Activated T-helper 1 cell treated with anti-CD3 and anti-CD28 coated beads, Interleukin-12 subunit alpha, Interleukin-12 subunit beta, Interleukin-2, Interleukin-4 antibody, amounts not matched to agents 30 ng/mL and 10 ng/mL and 1 ng/mL, durations not matched to agents 14 hours and 24 hours and 36 hours (primary cell): ENCODE measurements at regions not wholly inside any gene's neighbourhood (a gene's known extent, or its start where the extent isn't known, plus 50 kb on each side); places are given as distances from the start of the nearest gene placed in this dataset.
A peak's percentile ranks its signal among the peaks of the same experiment; 100 is the strongest.

Experiments used
- DNase-seq: peaks from one replicate; pipeline ENCODE4 v3.0.0; 2021; ENCODE audit warnings: low spot score
- H3K27ac Mint-ChIP-seq: one replicate; pipeline ENCODE4 v1.8.0; 2021; ENCODE audit warnings: mild to moderate bottlenecking, mixed read lengths
- H3K27me3 Mint-ChIP-seq: one replicate; pipeline ENCODE4 v1.8.0; 2022; ENCODE audit warnings: mild to moderate bottlenecking, moderate library complexity, mixed read lengths; ENCODE audit not compliant: insufficient read depth
- H3K36me3 Mint-ChIP-seq: one replicate; pipeline ENCODE4 v1.8.0; 2021; ENCODE audit warnings: low read depth, mixed read lengths
- H3K4me1 Mint-ChIP-seq: one replicate; pipeline ENCODE4 v1.8.0; 2021; ENCODE audit warnings: low read depth, mixed read lengths
- H3K4me3 Mint-ChIP-seq: one replicate; pipeline ENCODE4 v1.8.0; 2021; ENCODE audit warnings: mild to moderate bottlenecking, moderate library complexity, mixed read lengths
- H3K9me3 Mint-ChIP-seq: one replicate; pipeline ENCODE4 v1.8.0; 2021; ENCODE audit warnings: mixed read lengths
- intact Hi-C: fragments of 100-400 bp; cut with micrococcal nuclease; formaldehyde crosslinking; loops from one replicate; pipeline ENCODE4 v1.15.1; 2024

DNA sequence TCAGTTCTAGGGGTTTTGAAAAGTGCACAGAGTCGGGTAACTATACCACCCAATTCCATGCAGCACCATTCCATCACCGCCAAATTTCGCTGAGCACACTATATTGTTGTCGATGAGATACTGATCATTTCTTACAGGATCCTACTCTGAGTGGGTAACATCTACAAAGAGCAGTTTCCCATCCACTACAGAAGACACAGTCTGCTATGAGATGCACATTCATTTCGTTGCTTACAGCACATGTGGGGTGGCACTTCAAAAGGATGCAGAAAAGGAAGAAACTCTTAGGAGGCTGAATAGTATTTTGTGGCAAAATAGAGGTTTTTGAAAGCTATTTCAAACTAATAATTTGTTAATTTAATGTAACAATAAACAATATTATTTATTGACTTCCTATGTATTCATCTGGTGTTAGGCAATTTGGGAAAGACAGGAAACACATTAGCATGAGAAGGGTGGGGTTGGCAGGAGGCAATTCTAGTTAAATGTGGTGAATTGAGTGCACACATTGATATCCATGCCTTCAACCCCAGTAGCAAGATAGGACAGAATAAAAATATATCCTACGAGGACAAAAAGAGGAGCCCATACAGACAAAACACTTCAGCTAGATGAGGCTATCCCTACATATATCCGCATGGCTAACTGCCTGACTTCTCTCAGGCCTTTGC lies 186.8 kb upstream of the PARP11 start:
- Mint-ChIP-seq H3K27ac (no peak overlapping the region), H3K4me3 (no peak overlapping the region), H3K36me3 (no peaks in the 10 kb centered on the region), H3K9me3 (peaks cover 4% of the 10 kb centered on the region), H3K27me3 (no peaks in the 10 kb centered on the region), H3K4me1 (peaks cover 26% of the 10 kb centered on the region)
- intact Hi-C loops = loop anchor here (5.0 kb wide), 1 partner anchor 47 kb away; no protein-coding TSS in a partner anchor
- DNase-seq = no peak

DNA sequence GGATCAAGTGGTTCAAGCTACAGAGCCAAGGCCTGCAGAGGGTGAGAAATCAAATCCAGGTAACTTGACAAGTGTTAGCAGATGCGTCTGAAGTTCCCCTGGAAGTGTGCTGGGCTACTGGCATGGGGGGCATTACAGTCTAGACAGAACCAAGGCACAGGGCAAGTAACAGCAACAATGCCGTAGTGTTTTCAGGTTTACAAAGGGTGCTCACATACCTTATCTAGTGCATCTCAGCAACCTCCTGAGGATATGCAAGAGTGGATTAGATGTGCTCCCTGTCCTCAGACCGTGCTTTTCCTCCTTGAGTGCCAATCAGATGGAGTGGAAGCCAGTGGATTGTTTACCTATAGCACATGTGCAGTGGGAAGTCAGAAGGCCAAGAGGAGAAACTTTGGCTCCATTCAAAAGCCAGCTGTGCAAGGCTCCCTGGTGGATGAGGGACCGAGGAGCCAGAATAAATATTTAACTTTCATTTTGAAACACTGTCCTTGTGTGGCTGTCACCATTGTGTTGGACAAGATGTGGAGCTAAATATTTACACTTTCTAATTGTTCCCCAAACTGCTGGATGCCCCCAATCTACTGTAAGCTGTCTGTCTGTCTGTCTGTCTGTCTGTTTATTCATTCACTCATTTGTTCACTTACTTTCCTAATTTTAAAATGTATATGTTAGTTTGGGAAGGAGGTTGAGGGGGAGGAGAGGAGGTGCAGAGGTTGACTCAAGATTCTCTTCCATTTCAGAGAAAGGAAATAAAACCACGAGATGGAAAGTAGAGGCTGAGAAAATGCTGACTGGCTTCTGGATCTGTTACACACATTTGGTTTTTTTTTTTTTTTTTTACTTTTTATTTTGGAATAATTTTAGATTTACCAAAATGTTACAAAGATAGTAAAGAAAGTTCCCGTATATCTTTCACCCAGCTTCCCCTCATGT lies 184.0 kb upstream of the PARP11 start:
- no peak overlapping the region for H3K4me3 Mint-ChIP-seq
- DNase-seq = no peak
- peaks cover 9% of the 10 kb centered on the region for H3K27me3 Mint-ChIP-seq
- H3K36me3 Mint-ChIP-seq = no peaks in the 10 kb centered on the region
- intact Hi-C loops = loop anchor here (2.0 kb wide), 1 partner anchor 26 kb away; no protein-coding TSS in a partner anchor
- no peaks in the 10 kb centered on the region for H3K9me3 Mint-ChIP-seq
- peaks cover 27% of the 10 kb centered on the region for H3K4me1 Mint-ChIP-seq
- H3K27ac Mint-ChIP-seq = peak overlapping the region; percentile 21

DNA sequence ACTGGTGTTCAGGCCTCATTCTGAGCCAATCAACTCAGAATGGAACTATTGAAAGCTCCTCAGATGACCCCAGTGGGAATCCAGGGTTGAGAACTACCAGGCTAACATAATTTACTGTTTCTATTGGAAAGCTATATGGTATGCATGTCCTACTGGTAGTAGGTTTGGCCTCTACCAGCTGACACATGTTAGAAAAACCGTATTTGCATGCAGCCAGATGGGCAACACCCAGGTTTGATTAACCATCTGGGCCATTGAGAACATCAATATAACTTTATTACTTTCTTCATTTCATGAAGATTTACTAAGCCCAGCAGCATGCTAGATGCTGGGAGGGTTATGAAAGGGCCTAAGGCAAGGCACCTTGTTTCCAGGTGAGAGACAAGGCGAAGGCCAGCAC lies 181.4 kb upstream of the PARP11 start:
- no peak overlapping the region for H3K4me3 Mint-ChIP-seq
- H3K36me3 Mint-ChIP-seq = no peaks in the 10 kb centered on the region
- DNase-seq = no peak
- intact Hi-C loops = no loop called here
- H3K27me3 Mint-ChIP-seq = peaks cover 9% of the 10 kb centered on the region
- peaks cover 32% of the 10 kb centered on the region for H3K4me1 Mint-ChIP-seq
- H3K9me3 Mint-ChIP-seq = no peaks in the 10 kb centered on the region
- H3K27ac Mint-ChIP-seq = no peak overlapping the region

DNA sequence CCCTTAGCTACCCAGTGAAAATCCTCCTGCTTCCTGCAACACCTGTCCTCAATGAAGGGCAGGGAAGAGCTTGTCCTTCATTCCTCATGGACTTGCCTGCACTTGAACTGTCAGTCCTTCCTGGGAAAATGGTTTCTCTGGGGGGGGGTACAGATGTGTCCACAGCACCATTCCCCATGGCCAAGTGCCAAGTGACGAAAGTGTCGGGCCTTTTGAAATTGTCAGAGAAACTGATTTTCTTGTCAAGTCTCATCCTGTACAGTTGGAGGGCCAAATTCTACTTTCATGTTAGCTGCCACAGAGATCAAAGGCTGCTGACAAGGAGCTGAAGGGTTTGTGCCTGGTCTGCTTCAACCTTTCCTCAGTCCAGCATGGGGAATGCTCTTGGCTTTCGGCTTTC lies 179.5 kb upstream of the PARP11 start:
- Mint-ChIP-seq H3K27me3 (peaks cover 9% of the 10 kb centered on the region), H3K9me3 (no peaks in the 10 kb centered on the region), H3K27ac (no peak overlapping the region), H3K4me1 (peaks cover 18% of the 10 kb centered on the region), H3K36me3 (no peaks in the 10 kb centered on the region), H3K4me3 (no peak overlapping the region)
- DNase-seq = no peak
- intact Hi-C loops = no loop called here

DNA sequence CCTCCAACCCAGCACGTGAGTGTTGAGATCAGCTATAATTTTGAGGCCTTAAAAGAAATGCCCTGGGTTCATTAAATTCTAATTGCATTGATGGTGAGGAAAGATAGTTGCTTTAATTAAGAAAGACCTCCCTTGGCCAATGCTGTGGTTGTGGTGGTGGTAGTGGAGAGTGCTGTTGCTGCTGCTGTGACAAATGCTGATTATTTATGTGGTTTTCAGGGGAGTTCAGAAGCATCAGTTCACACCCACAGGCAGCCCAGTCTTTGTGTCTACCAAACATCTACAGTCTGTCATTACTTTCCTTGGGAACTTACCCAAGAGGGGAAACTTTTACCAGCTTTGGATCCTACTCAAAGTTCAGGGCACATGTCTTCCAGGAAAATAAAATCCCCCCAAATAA lies 178.4 kb upstream of the PARP11 start:
- no peaks in the 10 kb centered on the region for H3K9me3 Mint-ChIP-seq
- H3K4me1 Mint-ChIP-seq = peaks cover 9% of the 10 kb centered on the region
- intact Hi-C loops = no loop called here
- peaks cover 12% of the 10 kb centered on the region for H3K27me3 Mint-ChIP-seq
- H3K4me3 Mint-ChIP-seq = no peak overlapping the region
- H3K36me3 Mint-ChIP-seq = no peaks in the 10 kb centered on the region
- DNase-seq = no peak
- H3K27ac Mint-ChIP-seq = no peak overlapping the region

DNA sequence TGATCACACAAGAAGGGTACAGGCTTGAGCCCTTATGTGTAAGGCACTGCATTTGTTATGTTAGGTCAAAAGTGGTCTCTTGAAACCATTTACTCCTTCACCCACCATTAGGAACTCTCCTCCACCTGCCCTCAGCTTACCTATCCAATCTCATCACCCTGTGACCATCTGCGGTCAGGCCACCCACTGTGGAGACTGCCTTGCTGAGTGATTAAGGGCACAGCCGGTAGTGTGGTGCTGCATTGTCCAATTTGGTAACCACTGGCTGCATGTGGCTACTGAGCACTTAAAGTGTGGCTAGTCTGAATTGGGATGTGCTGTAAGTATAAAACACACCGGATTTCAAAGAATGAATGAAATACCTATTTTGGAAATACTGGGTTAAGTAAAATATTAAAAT lies 177.1 kb upstream of the PARP11 start:
- Mint-ChIP-seq H3K4me1 (peaks cover 9% of the 10 kb centered on the region), H3K27me3 (peaks cover 12% of the 10 kb centered on the region), H3K36me3 (no peaks in the 10 kb centered on the region), H3K4me3 (no peak overlapping the region), H3K27ac (no peak overlapping the region), H3K9me3 (no peaks in the 10 kb centered on the region)
- no peak for DNase-seq
- intact Hi-C loops = no loop called here

DNA sequence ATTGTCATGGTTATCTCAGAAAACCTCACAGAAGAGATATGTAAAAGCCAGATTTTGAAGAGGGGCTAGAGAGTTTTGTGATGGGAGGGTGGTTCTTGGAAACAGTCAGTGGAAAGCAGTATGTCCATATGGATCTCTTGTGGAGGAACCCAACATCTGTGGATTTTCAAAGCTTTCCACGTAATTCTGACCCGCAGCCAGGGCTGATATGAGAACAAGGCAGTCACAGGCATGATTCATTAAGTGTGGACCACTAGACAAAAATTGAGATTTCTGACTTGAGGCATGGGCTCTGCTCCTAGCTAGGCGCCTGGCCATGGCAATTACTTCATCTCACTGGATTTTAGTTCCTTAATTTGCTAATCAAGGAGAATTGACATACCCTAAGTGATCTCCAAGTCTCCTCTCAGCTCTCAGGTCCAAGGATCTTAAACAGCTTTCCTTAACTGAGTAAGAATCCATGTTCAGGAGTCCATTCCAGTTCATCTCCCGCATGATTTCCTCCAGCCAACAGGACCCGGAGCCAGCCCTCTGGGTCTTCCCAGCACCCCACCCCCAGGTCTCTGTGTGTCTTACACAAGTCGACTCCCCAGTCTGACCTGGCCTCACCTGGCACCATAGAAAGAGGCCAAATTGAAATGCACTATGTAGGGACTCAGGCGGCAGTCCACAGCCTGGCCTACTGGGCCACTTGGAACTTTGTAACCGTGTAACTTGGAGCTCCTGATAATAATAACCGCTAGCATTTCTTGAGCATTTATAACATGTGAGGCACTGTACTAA lies 176.3 kb upstream of the PARP11 start:
- Mint-ChIP-seq H3K9me3 (no peaks in the 10 kb centered on the region), H3K4me1 (peaks cover 9% of the 10 kb centered on the region), H3K4me3 (no peak overlapping the region), H3K27me3 (peaks cover 12% of the 10 kb centered on the region), H3K36me3 (no peaks in the 10 kb centered on the region), H3K27ac (no peak overlapping the region)
- intact Hi-C loops = no loop called here
- no peak for DNase-seq

DNA sequence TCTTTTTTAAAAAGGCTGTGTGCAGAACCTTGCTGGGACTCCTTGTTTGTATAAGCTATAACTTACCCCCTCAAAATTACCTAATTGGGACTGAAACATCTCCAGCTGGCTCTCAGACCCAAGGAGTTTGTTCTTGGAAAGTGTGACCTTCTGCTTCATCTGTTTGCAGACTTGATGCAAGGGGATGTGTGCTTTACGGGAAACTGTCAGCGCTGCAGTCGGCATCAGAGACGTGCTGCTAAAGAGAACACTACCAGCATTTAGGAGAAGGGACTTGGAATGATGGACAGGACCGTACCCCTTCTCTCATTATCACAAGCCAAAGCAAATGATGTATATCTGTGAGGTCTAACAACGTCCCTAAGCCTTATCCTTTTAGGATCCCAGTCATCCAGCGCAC lies 174.2 kb upstream of the PARP11 start:
- H3K36me3 Mint-ChIP-seq = no peaks in the 10 kb centered on the region
- no peak for DNase-seq

DNA sequence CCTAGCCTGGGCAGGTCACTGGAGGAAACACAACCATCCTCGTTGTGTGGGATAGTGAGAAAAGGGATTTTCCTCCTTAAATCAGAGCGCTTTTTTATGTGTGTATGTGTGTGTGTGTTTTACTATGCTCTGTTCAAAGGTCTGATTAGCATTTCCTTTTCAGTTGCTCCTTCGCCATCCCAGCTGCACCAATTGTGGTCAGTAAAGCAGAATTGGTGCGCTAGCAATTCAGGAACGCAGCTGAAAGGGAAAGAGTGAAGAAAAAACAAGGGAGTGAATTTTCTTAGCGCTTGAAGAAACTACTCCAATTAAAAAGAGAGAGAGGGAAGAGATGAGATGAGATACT lies 173.3 kb upstream of the PARP11 start:
- Mint-ChIP-seq H3K4me1 (peaks cover 2% of the 10 kb centered on the region), H3K9me3 (no peaks in the 10 kb centered on the region), H3K27ac (no peak overlapping the region), H3K27me3 (peaks cover 7% of the 10 kb centered on the region), H3K4me3 (no peak overlapping the region), H3K36me3 (no peaks in the 10 kb centered on the region)
- DNase-seq = no peak
- intact Hi-C loops = no loop called here

More for the DNA sequence above, 174.2 kb upstream of the PARP11 start:
- Mint-ChIP-seq H3K27me3 (peaks cover 6% of the 10 kb centered on the region), H3K27ac (no peak overlapping the region), H3K4me3 (no peak overlapping the region), H3K4me1 (peaks cover 9% of the 10 kb centered on the region), H3K9me3 (no peaks in the 10 kb centered on the region)
- intact Hi-C loops = no loop called here

DNA sequence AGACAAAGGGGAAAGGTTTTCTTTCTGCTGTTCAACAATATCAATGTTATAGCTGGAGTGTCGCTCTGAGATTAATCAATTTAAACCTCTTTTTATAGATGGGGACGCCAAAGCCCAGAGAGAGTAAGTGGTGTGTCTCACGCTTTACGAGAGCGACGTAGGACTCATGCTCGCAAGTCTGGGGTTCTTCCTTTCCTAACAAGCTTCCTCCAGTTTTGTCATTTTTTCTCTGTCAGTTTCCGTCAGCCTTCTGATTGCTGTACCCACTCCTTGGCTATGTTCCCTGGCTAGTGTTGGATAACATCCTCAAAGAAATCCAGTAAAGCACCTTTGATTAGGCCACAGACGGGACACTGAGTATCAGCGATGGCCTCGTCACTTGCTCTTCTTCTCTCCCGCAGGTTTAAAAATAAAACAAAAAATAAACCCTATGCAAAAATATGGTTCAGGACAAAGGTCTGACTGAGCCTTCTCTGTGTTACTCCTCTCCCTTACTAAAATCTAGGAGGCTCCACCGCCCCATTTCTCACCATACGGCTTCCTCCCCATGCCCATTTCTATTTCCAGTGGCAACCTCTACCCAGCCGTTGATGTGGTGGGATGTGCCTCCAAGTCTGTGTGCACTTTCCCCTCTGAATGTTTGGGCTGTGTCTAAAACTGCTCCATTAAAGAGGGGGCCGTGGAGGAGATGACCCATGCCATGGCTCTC lies 172.7 kb upstream of the PARP11 start:
- Mint-ChIP-seq H3K27me3 (peaks cover 9% of the 10 kb centered on the region), H3K4me3 (no peak overlapping the region), H3K36me3 (no peaks in the 10 kb centered on the region), H3K4me1 (no peaks in the 10 kb centered on the region), H3K9me3 (no peaks in the 10 kb centered on the region), H3K27ac (no peak overlapping the region)
- intact Hi-C loops = no loop called here
- DNase-seq = no peak

DNA sequence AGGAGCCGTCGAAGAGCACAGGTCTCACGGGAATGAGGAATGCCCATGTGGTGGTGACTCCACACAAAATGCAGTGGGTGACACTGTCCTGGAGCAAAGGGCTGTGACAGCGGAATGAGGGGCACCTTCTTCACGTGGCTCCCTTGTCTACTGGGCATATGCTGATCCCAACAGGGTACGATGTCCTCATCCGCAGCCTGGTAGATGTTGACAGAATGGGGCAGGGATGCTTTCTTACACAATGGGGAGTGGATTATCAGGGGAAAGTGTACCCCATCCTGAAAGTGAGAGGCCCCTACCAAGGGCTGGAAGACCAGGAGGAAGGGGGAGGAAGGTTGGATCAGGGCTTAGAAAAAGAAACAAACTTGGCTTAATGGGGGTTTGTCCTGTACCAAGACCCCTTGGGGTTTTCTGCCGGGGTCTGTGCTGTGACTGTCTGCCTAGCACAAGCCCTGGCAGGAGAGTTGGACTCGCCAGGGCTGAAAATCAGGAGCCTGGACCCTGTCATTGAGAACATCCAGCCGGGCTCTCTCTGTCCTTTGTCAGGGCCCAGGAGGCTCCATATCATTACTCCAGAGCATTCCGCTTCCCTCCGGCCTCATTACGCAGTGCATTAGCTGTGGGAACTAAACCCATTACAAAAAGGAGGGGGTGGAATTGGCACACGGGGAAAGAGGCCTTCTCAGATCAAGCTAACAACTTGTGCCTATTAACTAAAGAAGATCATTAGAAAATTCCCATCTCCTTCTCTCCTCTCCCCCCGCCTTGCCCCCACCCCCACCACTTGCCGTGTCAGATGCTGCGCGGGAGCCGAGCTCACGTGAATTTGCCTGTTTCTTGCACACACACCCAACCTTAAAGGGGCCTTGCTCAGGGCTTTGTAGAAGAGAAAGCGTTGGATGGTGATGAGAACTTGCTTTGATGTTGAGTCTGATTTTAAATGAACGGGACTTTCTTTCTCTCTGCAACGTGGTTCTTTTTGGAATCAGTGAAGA lies 171.8 kb upstream of the PARP11 start:
- Mint-ChIP-seq H3K4me3 (no peak overlapping the region), H3K36me3 (no peaks in the 10 kb centered on the region), H3K4me1 (peaks cover 2% of the 10 kb centered on the region), H3K9me3 (no peaks in the 10 kb centered on the region), H3K27me3 (peaks cover 11% of the 10 kb centered on the region), H3K27ac (no peak overlapping the region)
- intact Hi-C loops = no loop called here
- DNase-seq = no peak
